HFF-Myc (cell line): ENCODE measurements at regions not wholly inside any gene's neighbourhood (a gene's known extent, or its start where the extent isn't known, plus 50 kb on each side); places are given as distances from the start of the nearest gene placed in this dataset.

ENCODE experiments used
- DNase-seq: peaks from one replicate; pipeline ENCODE4 v3.0.0-alpha.2; 2011; ENCODE audit warnings: low read depth; ENCODE audit errors: extremely low read depth
- H3K4me3 ChIP-seq: replicated peaks from 2 replicates; pipeline ENCODE4 v1.5.1; 2011; ENCODE audit warnings: low read depth, mild to moderate bottlenecking, control low read depth, low read length
- TF ChIP-seq, protein P1 (sequence below): IDR thresholded peaks from 2 replicates; pipeline ENCODE4 v1.5.1; 2012; ENCODE audit warnings: mild to moderate bottlenecking, low read depth, low read length, control low read depth; ENCODE audit errors: missing control alignments

DNA sequence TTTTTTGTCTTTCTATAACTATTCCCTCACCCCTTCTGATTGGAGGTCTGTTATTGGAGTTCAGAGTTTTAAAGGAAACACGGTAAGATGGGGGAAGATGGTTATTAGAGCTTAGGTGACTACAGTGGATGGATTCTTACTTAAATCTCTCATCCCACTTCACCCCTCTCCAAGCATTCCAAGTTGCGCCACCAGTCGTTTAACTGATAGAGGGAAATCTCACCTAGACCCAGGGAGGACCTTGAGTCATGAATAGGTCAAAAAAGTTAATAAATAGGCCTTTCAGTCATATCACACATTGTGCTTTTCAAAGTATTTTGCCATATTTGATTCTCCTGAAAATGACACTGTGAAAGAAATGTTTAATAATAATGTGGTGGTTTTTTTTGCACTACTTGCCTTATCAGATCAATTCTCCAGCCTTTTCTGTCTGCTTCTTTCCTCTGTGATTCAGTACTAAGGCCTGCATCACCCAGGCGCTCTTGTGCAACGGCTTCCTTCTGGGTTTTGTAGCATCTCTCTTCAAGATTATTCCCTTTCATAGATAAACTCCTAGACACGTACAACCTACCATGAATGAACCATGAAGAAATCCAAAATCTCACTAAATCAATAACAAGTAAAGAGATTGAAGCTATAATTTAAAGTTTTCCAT is 100.4 kb upstream of the TGFBR2 start:
- DNase-seq, result no peak
- TF ChIP-seq, protein P1, sequence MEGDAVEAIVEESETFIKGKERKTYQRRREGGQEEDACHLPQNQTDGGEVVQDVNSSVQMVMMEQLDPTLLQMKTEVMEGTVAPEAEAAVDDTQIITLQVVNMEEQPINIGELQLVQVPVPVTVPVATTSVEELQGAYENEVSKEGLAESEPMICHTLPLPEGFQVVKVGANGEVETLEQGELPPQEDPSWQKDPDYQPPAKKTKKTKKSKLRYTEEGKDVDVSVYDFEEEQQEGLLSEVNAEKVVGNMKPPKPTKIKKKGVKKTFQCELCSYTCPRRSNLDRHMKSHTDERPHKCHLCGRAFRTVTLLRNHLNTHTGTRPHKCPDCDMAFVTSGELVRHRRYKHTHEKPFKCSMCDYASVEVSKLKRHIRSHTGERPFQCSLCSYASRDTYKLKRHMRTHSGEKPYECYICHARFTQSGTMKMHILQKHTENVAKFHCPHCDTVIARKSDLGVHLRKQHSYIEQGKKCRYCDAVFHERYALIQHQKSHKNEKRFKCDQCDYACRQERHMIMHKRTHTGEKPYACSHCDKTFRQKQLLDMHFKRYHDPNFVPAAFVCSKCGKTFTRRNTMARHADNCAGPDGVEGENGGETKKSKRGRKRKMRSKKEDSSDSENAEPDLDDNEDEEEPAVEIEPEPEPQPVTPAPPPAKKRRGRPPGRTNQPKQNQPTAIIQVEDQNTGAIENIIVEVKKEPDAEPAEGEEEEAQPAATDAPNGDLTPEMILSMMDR, result no peak
- H3K4me3 ChIP-seq, result no peak overlapping the region

DNA sequence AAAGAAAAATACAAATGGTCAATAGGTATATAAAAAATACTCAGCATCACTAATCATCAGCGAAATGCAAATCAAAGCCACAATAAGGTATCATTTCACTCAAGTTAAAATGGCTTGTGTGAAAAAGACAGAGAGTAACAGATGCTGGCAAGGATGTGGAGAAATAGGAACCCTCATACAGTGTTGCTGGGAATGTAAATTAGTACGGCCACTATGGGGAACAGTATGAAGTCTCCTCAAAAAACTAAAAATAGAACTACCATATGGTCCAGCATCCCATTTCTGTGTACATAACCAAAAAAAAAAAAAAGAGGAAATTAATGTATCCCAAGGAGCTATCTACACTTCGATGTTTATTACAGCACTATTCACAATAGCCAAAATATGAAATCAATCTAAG is 98.1 kb upstream of the TGFBR2 start:
- no peak for DNase-seq
- TF ChIP-seq, protein P1, result no peak
- no peak overlapping the region for H3K4me3 ChIP-seq

DNA sequence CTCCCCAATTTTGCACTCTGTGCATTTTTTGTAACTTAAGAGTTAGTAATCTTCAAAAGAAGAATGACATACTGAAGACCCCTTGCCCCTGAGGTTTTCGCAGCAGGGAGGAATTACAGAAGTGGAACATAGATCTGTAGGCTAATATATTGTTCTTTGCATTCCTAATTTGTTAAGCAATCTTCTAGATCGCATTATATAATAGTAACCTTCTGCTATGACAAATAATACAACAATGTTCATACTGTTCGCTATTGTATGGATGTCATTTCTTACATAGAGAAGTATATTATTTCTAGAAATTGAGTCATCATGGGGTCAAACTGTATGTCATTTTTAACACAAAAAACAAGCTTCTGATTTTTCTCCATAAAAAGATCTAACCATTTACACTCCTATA is 95.8 kb upstream of the TGFBR2 start:
- TF ChIP-seq, protein P1, result no peak
- no peak overlapping the region for H3K4me3 ChIP-seq
- DNase-seq, result no peak

DNA sequence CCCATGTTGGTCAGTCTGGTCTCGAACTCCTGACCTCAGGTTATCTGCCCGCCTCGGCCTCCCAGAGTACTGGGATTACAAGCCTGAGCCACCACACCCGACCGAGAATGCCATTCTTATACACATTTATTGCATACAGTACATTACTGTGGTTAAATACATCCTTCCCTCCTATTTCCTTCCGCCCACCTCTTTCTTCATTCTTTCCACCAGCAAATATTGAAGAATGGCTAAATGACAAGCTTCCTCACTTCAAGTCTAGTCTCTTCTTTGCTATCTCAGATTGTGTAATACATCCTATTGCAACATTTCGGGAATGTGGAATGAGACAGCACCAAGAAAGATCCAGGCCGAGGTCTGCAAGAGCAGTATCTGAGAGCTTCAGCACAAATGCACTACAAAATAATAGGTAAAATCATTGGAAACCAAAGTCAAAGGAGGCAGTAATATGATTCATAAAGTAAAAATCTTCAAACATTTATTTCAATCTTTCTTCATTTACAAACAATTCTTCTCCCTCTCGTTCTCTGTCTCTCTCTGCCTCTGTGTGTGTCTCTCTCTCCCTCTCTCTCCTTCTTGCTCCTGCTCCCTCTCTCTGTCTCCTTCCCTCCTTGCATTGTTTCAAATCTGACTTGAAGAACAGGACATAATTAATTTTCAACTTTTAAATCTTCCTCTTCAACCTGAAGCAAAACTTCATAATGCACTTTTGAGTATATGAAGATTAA is 94.7 kb upstream of the TGFBR2 start:
- TF ChIP-seq, protein P1, result no peak
- H3K4me3 ChIP-seq, result no peak overlapping the region
- DNase-seq, result peak; percentile 50

DNA sequence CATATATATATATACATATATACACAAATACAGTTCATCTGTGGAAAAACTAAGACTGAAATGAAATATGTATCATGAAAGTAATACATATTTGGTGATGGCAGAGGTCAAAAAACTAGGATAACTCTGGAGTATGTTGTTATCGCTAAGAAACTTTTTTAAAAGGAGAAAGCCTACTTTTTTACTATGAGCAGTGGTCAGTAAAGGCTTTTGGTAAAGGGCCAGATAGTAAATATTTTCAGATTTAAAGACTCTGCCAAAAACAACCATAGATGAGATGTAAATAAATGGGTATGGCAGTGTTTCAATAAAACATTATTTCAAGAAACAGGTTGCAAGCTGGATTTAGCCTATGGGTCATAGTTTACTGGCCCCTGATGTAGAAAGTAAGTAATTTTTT is 93.8 kb upstream of the TGFBR2 start:
- no peak for DNase-seq
- no peak overlapping the region for H3K4me3 ChIP-seq
- TF ChIP-seq, protein P1, result no peak

DNA sequence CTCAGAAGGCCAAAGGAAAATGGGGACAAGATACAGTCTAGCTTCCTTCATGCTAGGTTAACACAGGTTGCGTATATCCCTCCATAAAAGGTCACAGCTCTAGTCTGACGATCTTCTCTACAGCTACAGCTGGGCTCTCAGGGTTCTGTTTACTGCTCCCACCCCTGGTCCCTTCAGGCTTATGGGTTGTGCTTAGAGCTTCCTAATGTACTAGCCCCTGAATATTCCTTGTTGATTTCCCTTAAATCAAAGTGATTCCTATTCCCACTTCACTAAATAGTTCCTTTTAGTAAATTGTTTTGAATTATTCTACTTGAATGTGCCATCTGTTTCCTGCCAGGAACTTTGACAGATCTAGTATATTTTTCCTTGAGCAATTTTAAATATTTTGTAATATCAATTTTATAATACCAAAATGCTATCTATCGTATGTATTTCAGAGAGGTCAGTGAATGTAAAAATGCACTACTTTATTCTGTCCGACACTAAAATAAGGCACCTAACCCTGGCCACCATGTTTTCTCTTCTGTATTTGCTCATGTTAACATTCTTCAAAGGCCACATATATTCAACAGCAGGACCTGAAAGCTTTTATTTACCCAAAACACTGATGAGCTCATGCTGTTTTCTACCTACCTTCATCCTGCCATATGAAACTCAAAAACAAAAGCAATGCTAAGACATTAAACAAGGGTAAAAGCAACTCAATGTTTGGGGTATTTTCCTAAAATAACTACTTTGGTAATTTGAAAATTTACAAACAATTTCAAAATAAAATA is 92.8 kb upstream of the TGFBR2 start:
- DNase-seq, result no peak
- H3K4me3 ChIP-seq, result no peak overlapping the region
- TF ChIP-seq, protein P1, result no peak
